ENCODE measurements at regions not wholly inside any gene's neighbourhood (a gene's known extent, or its start where the extent isn't known, plus 50 kb on each side); places are given as distances from the start of the nearest gene placed in this dataset.

GRCh38 chr9:99365233-99365980 is 143.3 kb downstream of the SEC61B start:
- Histone ChIP-seq H3K4me3 (ENCODE audit: insufficient read depth, low read depth, low read length) (no peak overlapping the region), H3K27me3 (ENCODE audit: control insufficient read depth, insufficient read depth, low read length) (peaks cover 2% of the 10 kb centered on the region; the same call in 1 of the 2 replicates), H3K36me3 (replicated peaks; ENCODE audit: control insufficient read depth, insufficient read depth, low read length) (no peaks in the 10 kb centered on the region)
- no peak for DNase-seq

DNA sequence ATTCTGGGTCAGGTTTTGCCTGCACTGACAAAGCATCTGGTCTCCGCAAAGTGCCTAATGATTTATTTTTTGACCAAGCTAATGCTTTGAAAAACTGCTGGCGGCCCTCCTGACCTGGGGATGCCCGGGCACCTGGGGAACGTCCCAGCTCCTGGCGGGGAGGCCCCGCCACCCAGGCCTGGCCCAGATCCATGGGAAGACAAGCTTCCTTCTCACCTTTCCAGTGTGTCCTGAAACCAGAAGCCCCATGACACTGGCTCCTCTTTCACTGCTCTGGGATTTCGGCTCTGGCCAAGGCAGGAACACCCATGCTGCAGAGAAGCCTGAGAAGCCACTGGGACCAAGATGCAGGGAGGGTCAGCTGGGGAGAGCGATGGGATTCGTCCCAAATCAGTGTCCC is 144.1 kb downstream of the SEC61B start:
- Histone ChIP-seq H3K27me3 (ENCODE audit: control insufficient read depth, insufficient read depth, low read length) (peaks cover 2% of the 10 kb centered on the region; the same call in 1 of the 2 replicates), H3K36me3 (replicated peaks; ENCODE audit: control insufficient read depth, insufficient read depth, low read length) (no peaks in the 10 kb centered on the region), H3K4me3 (ENCODE audit: insufficient read depth, low read depth, low read length) (no peak overlapping the region)
- no peak for DNase-seq

DNA sequence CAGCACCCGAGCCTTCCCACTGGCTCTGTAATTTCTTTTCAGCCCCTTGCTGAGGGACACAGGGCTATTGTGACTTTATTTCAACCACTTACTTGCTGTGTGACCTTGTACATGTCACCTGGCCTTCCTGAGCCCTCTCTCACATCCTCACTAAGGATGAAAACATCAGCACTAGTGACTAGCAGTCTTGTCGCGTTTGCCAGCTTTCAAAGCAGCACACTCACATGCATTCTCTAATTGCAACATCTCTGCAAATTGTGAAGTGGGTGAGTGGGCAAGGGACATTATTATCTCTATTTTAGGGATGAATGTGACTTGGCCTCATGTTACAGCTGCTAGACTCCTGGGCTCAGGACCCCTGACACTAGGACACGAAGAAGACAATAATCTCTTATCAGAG is 144.5 kb downstream of the SEC61B start:
- H3K27me3 ChIP-seq (ENCODE audit: control insufficient read depth, insufficient read depth, low read length) = peaks cover 2% of the 10 kb centered on the region; the same call in 1 of the 2 replicates
- H3K4me3 ChIP-seq (ENCODE audit: insufficient read depth, low read depth, low read length) = no peak overlapping the region
- no peaks in the 10 kb centered on the region for H3K36me3 ChIP-seq (replicated peaks; ENCODE audit: control insufficient read depth, insufficient read depth, low read length)
- DNase-seq = no peak

GRCh38 chr9:99368341-99369326 is 146.6 kb downstream of the SEC61B start:
- Histone ChIP-seq H3K27me3 (ENCODE audit: control insufficient read depth, insufficient read depth, low read length) (peaks cover 2% of the 10 kb centered on the region; the same call in 1 of the 2 replicates), H3K36me3 (replicated peaks; ENCODE audit: control insufficient read depth, insufficient read depth, low read length) (no peaks in the 10 kb centered on the region), H3K4me3 (ENCODE audit: insufficient read depth, low read depth, low read length) (no peak overlapping the region)
- DNase-seq = peak; percentile 72

DNA sequence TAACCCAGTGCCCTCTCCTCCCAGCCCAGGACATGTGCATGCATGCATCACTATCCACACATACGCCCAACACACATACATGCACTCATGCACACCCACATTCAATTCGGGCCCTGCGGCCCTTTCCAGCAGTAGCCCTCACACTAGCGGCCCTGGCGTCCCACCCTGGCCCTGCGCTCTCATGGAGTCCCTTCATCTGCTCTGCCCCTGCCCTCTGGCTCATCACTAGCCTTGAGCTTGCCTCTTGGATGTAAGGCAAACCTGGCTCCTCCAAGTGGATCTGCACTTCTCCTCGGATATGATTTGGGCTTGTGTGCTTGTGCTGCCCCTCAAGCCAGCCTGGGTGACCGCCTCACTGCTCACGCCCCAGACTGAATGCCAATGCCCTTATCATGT is 147.2 kb downstream of the SEC61B start:
- H3K4me3 ChIP-seq (ENCODE audit: insufficient read depth, low read depth, low read length) = no peak overlapping the region
- DNase-seq = no peak
- no peaks in the 10 kb centered on the region for H3K36me3 ChIP-seq (replicated peaks; ENCODE audit: control insufficient read depth, insufficient read depth, low read length)
- peaks cover 2% of the 10 kb centered on the region; the same call in 1 of the 2 replicates for H3K27me3 ChIP-seq (ENCODE audit: control insufficient read depth, insufficient read depth, low read length)

DNA sequence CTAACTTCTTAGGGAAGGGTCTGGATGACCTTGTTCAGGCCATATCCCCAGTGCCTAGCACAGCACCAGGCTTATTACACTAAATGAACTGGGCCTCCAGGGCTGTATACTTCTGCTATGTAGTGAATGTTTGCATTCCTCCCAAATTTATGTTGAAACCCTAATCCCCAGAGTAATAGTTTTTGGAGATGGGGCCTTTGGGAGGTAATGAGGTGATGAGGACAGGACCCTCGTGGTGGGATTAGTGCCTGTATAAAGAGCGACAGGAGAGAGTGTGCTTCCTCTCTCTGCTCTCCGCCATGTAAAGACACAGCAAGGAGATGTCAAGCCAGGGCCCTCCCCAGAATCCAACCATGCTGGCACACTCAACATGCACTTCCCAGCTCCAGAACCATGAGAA is 148.3 kb downstream of the SEC61B start:
- no peak overlapping the region for H3K4me3 ChIP-seq (ENCODE audit: insufficient read depth, low read depth, low read length)

DNA sequence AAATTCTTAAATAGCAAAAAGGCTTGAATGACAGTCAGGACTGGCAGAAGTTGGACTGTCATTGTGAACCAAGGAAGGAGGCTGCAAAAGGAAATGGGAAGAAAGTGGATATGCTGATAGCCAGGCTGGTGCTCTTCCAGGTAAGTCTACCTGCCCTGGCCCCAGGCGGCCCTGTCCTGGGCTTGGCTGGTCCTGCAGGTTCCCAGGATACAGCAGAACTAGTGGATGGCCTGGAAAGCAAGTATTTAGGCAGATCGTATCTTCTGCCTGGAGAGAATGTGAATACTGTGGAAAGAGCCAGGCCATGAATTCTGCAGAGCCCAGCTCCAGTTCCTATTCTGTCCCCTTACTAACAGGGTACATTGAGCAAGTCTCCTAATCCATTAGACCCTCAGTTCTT is 149.3 kb downstream of the SEC61B start:
- Histone ChIP-seq H3K4me3 (ENCODE audit: insufficient read depth, low read depth, low read length) (no peak overlapping the region), H3K27me3 (ENCODE audit: control insufficient read depth, insufficient read depth, low read length) (peaks cover 2% of the 10 kb centered on the region; the same call in 1 of the 2 replicates), H3K36me3 (replicated peaks; ENCODE audit: control insufficient read depth, insufficient read depth, low read length) (no peaks in the 10 kb centered on the region)
- DNase-seq = no peak

More for the DNA sequence above, 148.3 kb downstream of the SEC61B start:
- peaks cover 2% of the 10 kb centered on the region; the same call in 1 of the 2 replicates for H3K27me3 ChIP-seq (ENCODE audit: control insufficient read depth, insufficient read depth, low read length)
- H3K36me3 ChIP-seq (replicated peaks; ENCODE audit: control insufficient read depth, insufficient read depth, low read length) = no peaks in the 10 kb centered on the region
- no peak for DNase-seq

DNA sequence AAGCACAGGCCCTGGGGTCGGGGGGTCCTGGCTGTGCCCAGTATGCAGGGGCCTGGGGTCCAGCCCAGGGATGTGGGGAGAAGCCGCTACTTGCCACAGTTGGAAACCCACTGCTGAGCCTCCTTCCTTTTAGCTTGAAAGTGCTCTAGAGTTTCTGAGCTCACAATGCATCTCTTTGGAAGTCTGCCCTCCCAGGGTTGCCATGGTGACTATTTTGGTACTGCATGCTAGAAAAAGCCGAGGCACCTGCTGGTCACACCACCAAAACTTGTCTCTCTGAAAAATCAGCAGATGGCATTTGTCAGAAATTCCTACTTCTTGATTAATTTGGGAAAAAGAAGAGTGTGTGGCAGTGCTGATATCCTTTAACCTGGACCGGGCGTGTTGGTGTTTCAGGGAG is 151.8 kb downstream of the SEC61B start:
- H3K4me3 ChIP-seq (ENCODE audit: insufficient read depth, low read depth, low read length) = no peak overlapping the region
- DNase-seq = no peak
- no peaks in the 10 kb centered on the region; the same call in 1 of the 2 replicates for H3K27me3 ChIP-seq (ENCODE audit: control insufficient read depth, insufficient read depth, low read length)
- no peaks in the 10 kb centered on the region for H3K36me3 ChIP-seq (replicated peaks; ENCODE audit: control insufficient read depth, insufficient read depth, low read length)

DNA sequence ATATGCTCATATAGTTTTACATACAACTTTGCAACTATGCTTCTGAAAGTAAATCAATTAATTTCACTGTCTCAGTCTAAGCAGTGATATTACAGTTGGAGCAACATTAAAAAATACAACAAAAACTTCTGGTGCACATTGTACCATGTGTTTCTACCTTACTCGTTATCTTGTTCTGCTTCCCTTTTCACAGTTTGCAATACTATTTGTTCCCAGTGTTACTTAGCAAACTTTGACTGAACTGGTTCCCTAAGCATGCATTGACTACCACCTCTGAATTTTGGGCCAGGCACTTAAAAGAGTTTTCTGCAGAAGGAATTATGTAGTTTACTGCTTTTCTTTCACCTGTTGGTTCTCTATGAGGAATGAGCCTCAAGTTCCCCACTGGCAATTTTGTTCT is 152.7 kb downstream of the SEC61B start:
- Histone ChIP-seq H3K27me3 (ENCODE audit: control insufficient read depth, insufficient read depth, low read length) (no peaks in the 10 kb centered on the region; the same call in 1 of the 2 replicates), H3K36me3 (replicated peaks; ENCODE audit: control insufficient read depth, insufficient read depth, low read length) (no peaks in the 10 kb centered on the region), H3K4me3 (ENCODE audit: insufficient read depth, low read depth, low read length) (no peak overlapping the region)
- no peak for DNase-seq

- Histone ChIP-seq H3K36me3 (replicated peaks; ENCODE audit: control insufficient read depth, insufficient read depth, low read length) (no peaks in the 10 kb centered on the region), H3K27me3 (ENCODE audit: control insufficient read depth, insufficient read depth, low read length) (no peaks in the 10 kb centered on the region; the same call in 1 of the 2 replicates), H3K4me3 (ENCODE audit: insufficient read depth, low read depth, low read length) (no peak overlapping the region)
- no peak for DNase-seq
These were observed 153.4 kb downstream of the SEC61B start for GRCh38 chr9:99375481-99375880.

DNA sequence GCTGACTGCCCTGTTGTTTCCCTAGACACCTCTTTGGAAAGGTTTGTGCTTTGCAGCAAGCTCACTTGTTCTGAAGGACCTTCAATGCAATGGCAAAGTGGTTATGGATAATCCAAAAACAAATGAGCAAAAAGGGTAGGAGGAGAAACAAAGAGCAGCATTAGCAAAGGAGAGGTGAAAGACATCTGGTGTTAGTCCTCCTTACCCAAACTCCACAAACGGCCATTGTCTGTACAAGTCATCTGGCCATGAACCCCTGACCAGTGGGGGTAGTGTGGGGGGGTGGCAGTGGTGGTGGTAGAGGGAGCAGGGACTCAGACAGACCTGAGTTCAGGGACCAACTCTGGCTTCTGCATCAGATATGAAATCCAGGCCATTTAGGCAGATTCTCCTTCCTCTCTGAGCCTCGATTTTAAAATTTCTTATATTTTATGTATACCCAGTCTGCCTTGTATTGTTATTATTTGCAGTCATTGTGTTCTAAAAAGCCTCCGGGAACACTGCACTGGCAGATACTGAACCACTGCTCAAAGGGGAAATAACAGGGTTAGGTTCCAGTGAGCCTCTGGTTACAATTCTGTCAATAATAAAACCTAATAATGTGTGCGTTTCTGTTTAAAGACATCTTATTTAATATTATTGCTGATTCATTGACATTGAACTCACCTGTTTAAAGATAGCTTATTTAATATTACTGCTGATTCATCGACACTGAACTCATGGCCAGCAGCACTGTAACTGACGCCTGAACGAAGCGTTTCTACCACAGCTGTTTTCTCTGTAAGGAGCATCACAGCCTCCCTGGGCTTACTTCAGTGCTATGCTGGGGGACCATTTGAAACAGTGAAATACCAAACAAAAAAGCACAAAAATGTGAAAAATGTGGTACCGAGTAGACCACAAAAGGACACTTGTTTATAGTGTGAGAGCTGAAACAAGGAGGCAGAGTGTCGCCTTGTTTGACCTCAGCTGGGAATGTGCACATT is 156.0 kb downstream of the SEC61B start:
- Histone ChIP-seq H3K27me3 (ENCODE audit: control insufficient read depth, insufficient read depth, low read length) (no peaks in the 10 kb centered on the region; the same call in 1 of the 2 replicates), H3K36me3 (replicated peaks; ENCODE audit: control insufficient read depth, insufficient read depth, low read length) (no peaks in the 10 kb centered on the region), H3K4me3 (ENCODE audit: insufficient read depth, low read depth, low read length) (no peak overlapping the region)
- no peak for DNase-seq

DNA sequence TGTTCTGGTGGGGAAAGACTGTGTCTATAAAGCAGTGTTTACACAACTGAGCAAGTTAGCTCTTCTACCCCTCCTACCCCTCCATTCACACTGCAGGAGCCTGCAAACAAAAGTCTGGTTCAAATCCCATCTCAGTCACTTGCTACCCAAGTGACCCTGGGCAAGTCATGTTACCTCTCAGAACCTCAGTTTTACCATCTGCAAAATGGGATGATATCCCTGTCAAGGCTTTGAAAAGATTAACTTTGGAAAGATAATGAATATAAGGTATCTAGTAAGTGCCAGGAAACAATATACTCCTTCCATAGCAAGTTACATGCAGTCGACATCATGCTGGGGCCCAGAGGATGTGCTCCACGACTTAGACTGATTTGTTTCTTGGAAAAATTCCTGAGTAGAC is 161.5 kb downstream of the SEC61B start:
- no peak for DNase-seq
- Histone ChIP-seq H3K4me3 (ENCODE audit: insufficient read depth, low read depth, low read length) (no peak overlapping the region), H3K36me3 (replicated peaks; ENCODE audit: control insufficient read depth, insufficient read depth, low read length) (no peaks in the 10 kb centered on the region), H3K27me3 (ENCODE audit: control insufficient read depth, insufficient read depth, low read length) (no peaks in the 10 kb centered on the region)

GRCh38 chr9:99385215-99385614 is 163.1 kb downstream of the SEC61B start:
- H3K27me3 ChIP-seq (ENCODE audit: control insufficient read depth, insufficient read depth, low read length) = no peaks in the 10 kb centered on the region
- DNase-seq = no peak
- no peak overlapping the region for H3K4me3 ChIP-seq (ENCODE audit: insufficient read depth, low read depth, low read length)
- H3K36me3 ChIP-seq (replicated peaks; ENCODE audit: control insufficient read depth, insufficient read depth, low read length) = no peaks in the 10 kb centered on the region

GRCh38 chr9:99385814-99386279 is 163.8 kb downstream of the SEC61B start:
- no peaks in the 10 kb centered on the region for H3K36me3 ChIP-seq (replicated peaks; ENCODE audit: control insufficient read depth, insufficient read depth, low read length)
- H3K27me3 ChIP-seq (ENCODE audit: control insufficient read depth, insufficient read depth, low read length) = no peaks in the 10 kb centered on the region
- DNase-seq = no peak
- no peak overlapping the region for H3K4me3 ChIP-seq (ENCODE audit: insufficient read depth, low read depth, low read length)

All from H7 (cell line).